GM23338 (cell line): ENCODE measurements at regions not wholly inside any gene's neighbourhood (a gene's known extent, or its start where the extent isn't known, plus 50 kb on each side); places are given as distances from the start of the nearest gene placed in this dataset.
"Not testable (repeated sequence)": the region's sequence is repeated elsewhere in the genome, so short reads cannot be mapped to it uniquely, and the experiment has no call there.

Experiments
- CTCF ChIP-seq, 2 experiments: fragments of 200-600 bp in 1 of 2; sonication (generic) in 1 of 2; conservative IDR thresholded peaks; 2 replicates each; pipeline versions ENCODE4 v1.5.1 to v1.6.1; 2016 to 2017; ENCODE audit warnings: antibody characterized with exemption in 2 of 2, low read depth in 2 of 2, mild to moderate bottlenecking in 2 of 2, moderate library complexity in 1 of 2
- EZH2phosphoT487 ChIP-seq: fragments of 200-600 bp; sonication (generic); IDR thresholded peaks from one replicate; pipeline ENCODE4 v1.8.1; 2018; ENCODE audit warnings: antibody characterized with exemption; ENCODE audit not compliant: unreplicated experiment

DNA sequence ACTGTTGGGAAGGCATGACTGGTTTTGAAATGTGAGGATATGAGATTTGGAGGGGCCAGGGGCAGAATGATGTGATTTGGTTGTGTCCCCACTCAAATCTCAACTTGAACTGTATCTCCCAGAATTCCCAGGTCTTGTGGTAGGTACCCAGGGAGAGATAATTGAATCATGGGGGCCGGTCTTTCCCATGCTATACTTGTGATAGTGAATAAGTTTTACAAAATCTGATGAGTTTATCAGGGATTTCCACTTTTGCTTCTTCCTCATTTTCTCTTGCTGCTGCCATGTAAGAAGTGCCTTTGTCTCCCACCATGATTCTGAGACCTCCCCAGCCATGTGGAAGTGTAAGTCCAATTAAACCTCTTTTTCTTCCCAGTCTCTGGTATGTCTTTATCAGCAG lies 170.1 kb upstream of the JUN start:
- TF ChIP-seq CTCF (conservative IDR thresholded peaks at IDR 0.05; ENCODE audit: low read depth in 2 of 2); EZH2phosphoT487: not testable (repeated sequence)
